ENCODE measurements at regions not wholly inside any gene's neighbourhood (a gene's known extent, or its start where the extent isn't known, plus 50 kb on each side); places are given as distances from the start of the nearest gene placed in this dataset.

- no peak for ATAC-seq
- ChIA-PET POLR2A (no interaction called here), CTCF (interaction anchor here (5.7 to 6.5 kb wide), 2 partner anchors 543 to 635 kb away, joined by 146 to 166 read pairs; no protein-coding TSS in a partner anchor)
These were observed 73.7 kb upstream of the PRR5 start for GRCh38 chr22:44628273-44628672.

GRCh38 chr22:44627521-44628139 lies 74.4 kb upstream of the PRR5 start:
- ChIA-PET CTCF (interaction anchor here (0.9 to 6.5 kb wide), 15 partner anchors 18 to 655 kb away, joined by 3 to 166 read pairs (median 4); no protein-coding TSS in a partner anchor), POLR2A (interaction anchor here (0.9 kb wide), 1 partner anchor 634 kb away, joined by 5 read pairs; no protein-coding TSS in a partner anchor)
- Histone ChIP-seq H3K9me3 (no peaks in the 10 kb centered on the region), H3K4me2 (no peak overlapping the region), H3K27ac (no peak overlapping the region), H3K4me3 (no peak overlapping the region), H3K4me1 (peaks cover 5% of the 10 kb centered on the region; the same call in 1 of the 3 replicates)
- TF ChIP-seq ELK1 (IDR thresholded peaks at IDR 0.05; ENCODE audit: low read depth, low read length), result no peak
- no peak for TF ChIP-seq MAX (IDR thresholded peaks at IDR 0.05)
- TF ChIP-seq ZSCAN20 (CRISPR knock-in tag; IDR thresholded peaks at IDR 0.05), result no peak
- no peak for TF ChIP-seq TP53 (CRISPR knock-in tag; IDR thresholded peaks at IDR 0.05)
- TF ChIP-seq FOSB (CRISPR knock-in tag; IDR thresholded peaks at IDR 0.05), result no peak
- no peak for TF ChIP-seq PBX3 (IDR thresholded peaks at IDR 0.05)
- no peak for TF ChIP-seq REST (IDR thresholded peaks at IDR 0.05)
- TF ChIP-seq BHLHE40 (IDR thresholded peaks at IDR 0.05; ENCODE audit: low read depth, low read length), result no peak
- FAIRE-seq (no peak), DNase-seq (ENCODE audit: low read depth in 1 of 2, low spot score in 1 of 2) (no peak), ATAC-seq (no peak)
- WGBS (ENCODE audit: missing lambda C conversion rate), result 58% methylated on average over 11 of the region's 19 CpGs

More at GRCh38 chr22:44628273-44628672, 73.7 kb upstream of the PRR5 start:
- no peak for FAIRE-seq
- Histone ChIP-seq H3K27ac (no peak overlapping the region), H3K4me2 (no peak overlapping the region), H3K4me3 (no peak overlapping the region), H3K4me1 (peaks cover 5% of the 10 kb centered on the region; the same call in 1 of the 3 replicates), H3K9me3 (no peaks in the 10 kb centered on the region)
- WGBS (ENCODE audit: missing lambda C conversion rate), result 19% methylated on average over 2 of the region's 4 CpGs
- DNase-seq (ENCODE audit: low read depth in 1 of 2, low spot score in 1 of 2), result no peak
- TF ChIP-seq ZNF302 (CRISPR knock-in tag; IDR thresholded peaks at IDR 0.05), result no peak
- TF ChIP-seq ZFP36 (IDR thresholded peaks at IDR 0.05; ENCODE audit: borderline replicate concordance, partially characterized antibody), result no peak
- TF ChIP-seq FOSL2 (IDR thresholded peaks at IDR 0.05), result no peak
- no peak for TF ChIP-seq FOSL2 (CRISPR knock-in tag; IDR thresholded peaks at IDR 0.05)
- no peak for TF ChIP-seq ATOH8 (CRISPR knock-in tag; IDR thresholded peaks at IDR 0.05; ENCODE audit: low read depth)
- no peak for TF ChIP-seq RFX5 (IDR thresholded peaks at IDR 0.05)
- TF ChIP-seq REST (IDR thresholded peaks at IDR 0.05), result no peak
